IMR-90 (cell line): ENCODE measurements at regions not wholly inside any gene's neighbourhood (a gene's known extent, or its start where the extent isn't known, plus 50 kb on each side); places are given as distances from the start of the nearest gene placed in this dataset.

Experiments used
- ATAC-seq: fragments of 200-7000 bp; cut with Tn5 transposase; 2 replicates; pipeline ENCODE4 v1.9.1; 2020; ENCODE audit warnings: low read depth, mild to moderate bottlenecking, moderate library complexity
- BruUV-seq: library from RNA; stranded (reverse); fragments of 400-500 nt; replicated peaks from 2 replicates; lab custom pipeline; 2021; lab: Mats Ljungman, UMichigan
- CTCF ChIA-PET: fragments of 300-600 bp; formaldehyde crosslinking; extraction: SDS; loops from one replicate; lab custom pipeline; 2021; ENCODE audit warnings: antibody characterized with exemption; lab: Yijun Ruan, JAX
- POLR2A ChIA-PET: fragments of 300-600 bp; sonication (Branson Sonifier 250); formaldehyde crosslinking; loops from one replicate; lab custom pipeline; 2022; ENCODE audit warnings: antibody characterized with exemption; ENCODE audit not compliant: unreplicated experiment; lab: Charles Lee
- DNase-seq: peaks from one replicate; pipeline ENCODE4 v3.0.0; 2013
- H2AFZ ChIP-seq: replicated peaks from 2 replicates; pipeline ENCODE3; 2013; ENCODE audit warnings: low read length, mild to moderate bottlenecking; ENCODE audit not compliant: poor library complexity
- H2AK5ac ChIP-seq: 2 replicates; pipeline ENCODE4 v1.6.1; 2013; ENCODE audit warnings: low read depth, low read length, inconsistent platforms
- H2AK9ac ChIP-seq: replicated peaks from 2 replicates; pipeline ENCODE3; 2013; ENCODE audit warnings: mild to moderate bottlenecking, low read depth, low read length, moderate library complexity; ENCODE audit not compliant: poor library complexity
- H2BK120ac ChIP-seq: 2 replicates; pipeline ENCODE4 v1.6.1; 2013; ENCODE audit warnings: low read depth, low read length, inconsistent platforms
- H2BK15ac ChIP-seq: 3 replicates; pipeline ENCODE4 v1.6.1; 2013; ENCODE audit warnings: low read depth, low read length, inconsistent platforms
- H2BK20ac ChIP-seq: 2 replicates; pipeline ENCODE4 v1.6.1; 2013; ENCODE audit warnings: low read depth, mild to moderate bottlenecking, inconsistent platforms, low read length, moderate library complexity
- H2BK5ac ChIP-seq: 2 replicates; pipeline ENCODE4 v1.6.1; 2013; ENCODE audit warnings: mild to moderate bottlenecking, low read depth, low read length, inconsistent platforms; ENCODE audit not compliant: poor library complexity, severe bottlenecking
- H3K14ac ChIP-seq: replicated peaks from 2 replicates; pipeline ENCODE4 v1.6.1; 2013; ENCODE audit warnings: low read depth, low read length, inconsistent platforms
- H3K18ac ChIP-seq: 2 replicates; pipeline ENCODE4 v1.6.1; 2013; ENCODE audit warnings: low read depth, low read length, control low read depth
- H3K23ac ChIP-seq: 2 replicates; pipeline ENCODE4 v1.6.1; 2013; ENCODE audit warnings: low read depth, low read length, inconsistent platforms
- H3K27ac ChIP-seq: 2 replicates; pipeline ENCODE4 v1.5.1; 2013; ENCODE audit warnings: mild to moderate bottlenecking, control low read depth, low read length; ENCODE audit not compliant: insufficient read depth
- H3K27me3 ChIP-seq: 2 replicates; pipeline ENCODE4 v1.6.1; 2013; ENCODE audit warnings: low read length; ENCODE audit not compliant: control insufficient read depth, insufficient read depth
- H3K36me3 ChIP-seq: 2 replicates; pipeline ENCODE4 v1.6.1; 2013; ENCODE audit warnings: low read length, mixed read lengths; ENCODE audit not compliant: control insufficient read depth, insufficient read depth
- H3K4ac ChIP-seq: 2 replicates; pipeline ENCODE4 v1.6.1; 2013; ENCODE audit warnings: low read depth, low read length, inconsistent platforms
- H3K4me1 ChIP-seq: 2 replicates; pipeline ENCODE4 v1.6.1; 2013; ENCODE audit warnings: low read length, mixed read lengths; ENCODE audit not compliant: control insufficient read depth, insufficient read depth
- H3K4me2 ChIP-seq: 2 replicates; pipeline ENCODE4 v1.6.1; 2013; ENCODE audit warnings: low read depth, mild to moderate bottlenecking, control low read depth, low read length, moderate library complexity
- H3K4me3 ChIP-seq: 2 replicates; pipeline ENCODE4 v1.5.1; 2013; ENCODE audit warnings: low read depth, mild to moderate bottlenecking, control low read depth, low read length, moderate library complexity; ENCODE audit not compliant: insufficient read depth
- H3K56ac ChIP-seq: 2 replicates; pipeline ENCODE4 v1.6.1; 2013; ENCODE audit warnings: low read length, inconsistent platforms; ENCODE audit not compliant: insufficient read depth; ENCODE audit errors: extremely low read depth
- H3K79me1 ChIP-seq, 2 experiments: 2 replicates each; pipeline ENCODE4 v1.6.1; 2013; ENCODE audit warnings: low read length in 2 of 2, inconsistent platforms in 1 of 2, low read depth in 1 of 2
- H3K9ac ChIP-seq: 2 replicates; pipeline ENCODE4 v1.6.1; 2013; ENCODE audit warnings: low read depth, low read length, control low read depth
- H3K9me1 ChIP-seq: 2 replicates; pipeline ENCODE4 v1.6.1; 2013; ENCODE audit warnings: low read length, inconsistent platforms; ENCODE audit not compliant: insufficient read depth
- H3K9me3 ChIP-seq: 2 replicates; pipeline ENCODE4 v1.6.1; 2013; ENCODE audit warnings: low read length; ENCODE audit not compliant: control insufficient read depth, insufficient read depth
- H4K20me1 ChIP-seq: 2 replicates; pipeline ENCODE4 v1.6.1; 2013; ENCODE audit warnings: low read length, inconsistent platforms; ENCODE audit not compliant: insufficient read depth
- H4K5ac ChIP-seq: 2 replicates; pipeline ENCODE4 v1.6.1; 2013; ENCODE audit warnings: mild to moderate bottlenecking, low read depth, low read length, control low read depth
- H4K8ac ChIP-seq, 2 experiments: 2 replicates each; pipeline ENCODE4 v1.6.1; 2013; ENCODE audit warnings: low read depth in 2 of 2, low read length in 2 of 2, control low read depth in 1 of 2, inconsistent platforms in 1 of 2
- H4K91ac ChIP-seq: 2 replicates; pipeline ENCODE4 v1.6.1; 2013; ENCODE audit warnings: low read depth, low read length, inconsistent platforms; ENCODE audit not compliant: insufficient read depth
- CEBPB ChIP-seq: IDR thresholded peaks from 2 replicates; pipeline ENCODE4 v1.6.1; 2012; ENCODE audit warnings: low read depth, low read length, improper control_type of control experiment
- FOS ChIP-seq: fragments of 150-350 bp; IDR thresholded peaks from 2 replicates; pipeline ENCODE4 v1.6.1; 2016; ENCODE audit warnings: low read depth, low read length
- MAZ ChIP-seq: IDR thresholded peaks from 2 replicates; pipeline ENCODE4 v1.6.1; 2012; ENCODE audit warnings: low read depth, mild to moderate bottlenecking, low read length, improper control_type of control experiment, moderate library complexity, borderline replicate concordance
- NFE2L2 ChIP-seq: fragments of 150-350 bp; IDR thresholded peaks from 2 replicates; pipeline ENCODE4 v1.6.1; 2016; ENCODE audit warnings: low read depth, mild to moderate bottlenecking, low read length
- POLR2A ChIP-seq: IDR thresholded peaks from 2 replicates; pipeline ENCODE4 v1.6.1; 2012; ENCODE audit warnings: mild to moderate bottlenecking, low read depth, low read length
- RAD21 ChIP-seq: IDR thresholded peaks from 2 replicates; pipeline ENCODE4 v1.6.1; 2012; ENCODE audit warnings: low read length, improper control_type of control experiment
- RFX5 ChIP-seq: IDR thresholded peaks from 2 replicates; pipeline ENCODE4 v1.8.0; 2012; ENCODE audit warnings: low read depth, mild to moderate bottlenecking, low read length, moderate library complexity
- SMC3 ChIP-seq: fragments of 150-350 bp; IDR thresholded peaks from 2 replicates; pipeline ENCODE4 v1.6.1; 2016; ENCODE audit warnings: low read depth, mild to moderate bottlenecking, antibody characterized with exemption, low read length, moderate library complexity
- WGBS, 2 experiments: methylation state at CpG; one replicate each; pipeline versions ENCODE4 v1.1.5 to v1.1.7; 2013; ENCODE audit warnings: missing lambda C conversion rate in 2 of 2; ENCODE audit not compliant: insufficient read length in 1 of 2; ENCODE audit errors: extremely low coverage in 2 of 2; 5-methylcytosine and 5-hydroxymethylcytosine counted together
- dilution Hi-C: fragments of 300-500 bp; cut with HindIII; formaldehyde crosslinking; loops from one replicate; pipeline ENCODE4 v1.14.3; 2018; ENCODE audit warnings: low sequenced_read_pairs; ENCODE audit not compliant: unreplicated experiment
- in situ Hi-C: fragments of 300-500 bp; cut with MboI; formaldehyde crosslinking; loops from 3 replicates; pipeline ENCODE4 v1.14.3; 2019; ENCODE audit warnings: low sequenced_read_pairs, inconsistent platforms, mixed read lengths
- intact Hi-C: fragments of 100-400 bp; cut with micrococcal nuclease; formaldehyde crosslinking; loops from 2 replicates; pipeline ENCODE4 v1.10.0; 2022
- TF ChIP-seq, protein P1 (sequence below): fragments of 150-350 bp; IDR thresholded peaks from 2 replicates; pipeline ENCODE4 v1.6.1; 2017; ENCODE audit warnings: mild to moderate bottlenecking, antibody characterized with exemption, low read length, low read depth
- TF ChIP-seq, protein P2 (sequence below): fragments of 150-350 bp; IDR thresholded peaks from 2 replicates; pipeline ENCODE4 v1.6.1; 2016; ENCODE audit warnings: low read depth, mild to moderate bottlenecking, low read length, moderate library complexity, borderline replicate concordance
- TF ChIP-seq, protein P3 (sequence below): conservative IDR thresholded peaks from 2 replicates; pipeline ENCODE4 v1.5.1; 2012; ENCODE audit warnings: mild to moderate bottlenecking, low read depth, low read length, improper control_type of control experiment

DNA sequence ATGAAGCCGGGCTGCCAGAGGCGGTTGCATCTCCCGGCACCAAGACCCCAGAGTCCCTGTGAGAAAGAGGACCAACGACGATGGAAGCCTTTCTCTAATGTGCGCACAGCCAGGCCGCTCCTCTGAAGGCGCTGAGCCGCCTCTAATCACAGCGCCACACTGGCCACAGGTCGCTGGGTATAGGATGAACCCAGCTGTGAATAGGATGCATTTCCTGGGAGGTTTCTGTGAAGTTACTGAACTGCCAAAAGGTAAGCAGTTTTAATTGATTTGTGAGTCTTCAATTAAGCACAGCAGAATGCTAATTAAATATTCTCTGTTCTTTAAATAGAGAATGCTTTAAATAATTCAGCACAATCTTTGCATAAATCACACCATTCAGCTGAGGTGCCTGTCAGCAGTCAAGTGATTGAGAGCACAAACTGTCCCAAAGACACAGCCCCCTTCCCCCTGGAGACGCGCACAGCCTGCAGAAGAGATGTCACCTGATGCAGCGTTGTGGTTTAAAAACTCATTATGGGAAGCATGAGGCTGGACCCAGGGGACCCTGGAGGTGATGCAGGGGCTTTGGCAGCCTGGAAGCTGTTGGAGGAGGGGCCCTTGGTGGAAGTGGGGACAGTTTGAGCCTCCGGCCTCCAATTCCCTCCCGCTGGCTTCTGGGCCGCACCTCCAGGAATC lies 98.1 kb downstream of the RTP5 start:
- POLR2A ChIA-PET: no interaction called here
- H4K20me1 ChIP-seq: peaks cover 4% of the 10 kb centered on the region; the same call in 1 of the 2 replicates
- no TSS peak for BruUV-seq

More for the DNA sequence above, 98.1 kb downstream of the RTP5 start:
- Histone ChIP-seq H3K4me2 (no peak overlapping the region), H2BK5ac (no peak overlapping the region), H4K91ac (no peak overlapping the region), H3K79me1 (no peaks in the 10 kb centered on the region), H3K36me3 (no peaks in the 10 kb centered on the region), H3K4ac (no peak overlapping the region), H2BK20ac (no peak overlapping the region), H2AK5ac (no peak overlapping the region), H3K27ac (no peak overlapping the region), H3K4me3 (no peak overlapping the region), H3K56ac (no peak overlapping the region), H2BK120ac (no peak overlapping the region), H3K9me1 (no peaks in the 10 kb centered on the region), H3K4me1 (peaks cover 7% of the 10 kb centered on the region), H3K14ac (no peak overlapping the region), H3K18ac (no peak overlapping the region), H3K9ac (no peak overlapping the region), H3K27me3 (0 out of 2 replicates have a peak, but pooled peaks cover 2% of the 10 kb centered on the region), H3K23ac (no peak overlapping the region), H4K8ac (no peak overlapping the region), H2AFZ (no peak overlapping the region), H2AK9ac (no peak overlapping the region), H3K9me3 (no peaks in the 10 kb centered on the region), H4K5ac (no peak overlapping the region), H2BK15ac (no peak overlapping the region)
- CTCF ChIA-PET: no interaction called here
- TF ChIP-seq CEBPB (no peak), NFE2L2 (no peak), RFX5 (no peak), FOS (no peak), MAZ (no peak), RAD21 (no peak), POLR2A (no peak), SMC3 (no peak)
- TF ChIP-seq, protein P1, sequence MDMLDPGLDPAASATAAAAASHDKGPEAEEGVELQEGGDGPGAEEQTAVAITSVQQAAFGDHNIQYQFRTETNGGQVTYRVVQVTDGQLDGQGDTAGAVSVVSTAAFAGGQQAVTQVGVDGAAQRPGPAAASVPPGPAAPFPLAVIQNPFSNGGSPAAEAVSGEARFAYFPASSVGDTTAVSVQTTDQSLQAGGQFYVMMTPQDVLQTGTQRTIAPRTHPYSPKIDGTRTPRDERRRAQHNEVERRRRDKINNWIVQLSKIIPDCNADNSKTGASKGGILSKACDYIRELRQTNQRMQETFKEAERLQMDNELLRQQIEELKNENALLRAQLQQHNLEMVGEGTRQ: no peak
- TF ChIP-seq, protein P2, sequence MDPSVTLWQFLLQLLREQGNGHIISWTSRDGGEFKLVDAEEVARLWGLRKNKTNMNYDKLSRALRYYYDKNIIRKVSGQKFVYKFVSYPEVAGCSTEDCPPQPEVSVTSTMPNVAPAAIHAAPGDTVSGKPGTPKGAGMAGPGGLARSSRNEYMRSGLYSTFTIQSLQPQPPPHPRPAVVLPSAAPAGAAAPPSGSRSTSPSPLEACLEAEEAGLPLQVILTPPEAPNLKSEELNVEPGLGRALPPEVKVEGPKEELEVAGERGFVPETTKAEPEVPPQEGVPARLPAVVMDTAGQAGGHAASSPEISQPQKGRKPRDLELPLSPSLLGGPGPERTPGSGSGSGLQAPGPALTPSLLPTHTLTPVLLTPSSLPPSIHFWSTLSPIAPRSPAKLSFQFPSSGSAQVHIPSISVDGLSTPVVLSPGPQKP: no peak
- TF ChIP-seq, protein P3, sequence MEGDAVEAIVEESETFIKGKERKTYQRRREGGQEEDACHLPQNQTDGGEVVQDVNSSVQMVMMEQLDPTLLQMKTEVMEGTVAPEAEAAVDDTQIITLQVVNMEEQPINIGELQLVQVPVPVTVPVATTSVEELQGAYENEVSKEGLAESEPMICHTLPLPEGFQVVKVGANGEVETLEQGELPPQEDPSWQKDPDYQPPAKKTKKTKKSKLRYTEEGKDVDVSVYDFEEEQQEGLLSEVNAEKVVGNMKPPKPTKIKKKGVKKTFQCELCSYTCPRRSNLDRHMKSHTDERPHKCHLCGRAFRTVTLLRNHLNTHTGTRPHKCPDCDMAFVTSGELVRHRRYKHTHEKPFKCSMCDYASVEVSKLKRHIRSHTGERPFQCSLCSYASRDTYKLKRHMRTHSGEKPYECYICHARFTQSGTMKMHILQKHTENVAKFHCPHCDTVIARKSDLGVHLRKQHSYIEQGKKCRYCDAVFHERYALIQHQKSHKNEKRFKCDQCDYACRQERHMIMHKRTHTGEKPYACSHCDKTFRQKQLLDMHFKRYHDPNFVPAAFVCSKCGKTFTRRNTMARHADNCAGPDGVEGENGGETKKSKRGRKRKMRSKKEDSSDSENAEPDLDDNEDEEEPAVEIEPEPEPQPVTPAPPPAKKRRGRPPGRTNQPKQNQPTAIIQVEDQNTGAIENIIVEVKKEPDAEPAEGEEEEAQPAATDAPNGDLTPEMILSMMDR: no peak
- intact Hi-C loops (no loop called here), in situ Hi-C loops (no loop called here), dilution Hi-C loops (no loop called here)
- 100% methylated on average over 3 of the region's 17 CpGs; no CpG with 5 or more reads in 1 of the 2 experiments for WGBS, 2 experiments
- ATAC-seq (no peak), DNase-seq (no peak)
